ENCODE measurements at regions not wholly inside any gene's neighbourhood (a gene's known extent, or its start where the extent isn't known, plus 50 kb on each side); places are given as distances from the start of the nearest gene placed in this dataset.

DNA sequence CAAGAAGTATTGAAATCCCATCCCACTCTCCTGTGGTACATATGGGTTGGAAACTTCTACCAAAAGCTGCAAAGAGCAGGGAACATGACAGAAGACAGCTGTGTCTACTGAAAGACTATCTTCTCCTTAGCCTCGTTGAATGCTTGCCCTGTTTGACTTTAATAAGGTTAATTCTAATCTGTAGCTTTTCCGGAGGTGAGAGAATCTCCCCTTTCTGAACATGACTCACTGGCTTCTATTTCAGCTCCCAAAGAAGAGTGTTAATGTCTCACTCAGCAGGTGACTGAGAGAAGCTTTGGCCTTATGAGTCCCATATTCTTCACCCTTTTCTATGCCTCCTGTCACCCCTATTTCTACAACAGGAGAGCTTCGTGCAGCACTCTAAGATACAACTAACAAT is 88.3 kb downstream of the HHIPL2 start:
- Histone ChIP-seq H2BK20ac (ENCODE audit: low read depth, low read length, poor library complexity, severe bottlenecking) (no peak overlapping the region), H3K23me2 (ENCODE audit: insufficient read length, low read depth, low read length, poor library complexity, severe bottlenecking) (no peaks in the 10 kb centered on the region), H3K4me2 (ENCODE audit: insufficient read depth, insufficient read length, low read length) (no peak overlapping the region), H3K79me2 (ENCODE audit: insufficient read depth, low read length) (no peaks in the 10 kb centered on the region), H4K5ac (ENCODE audit: insufficient read length, low read depth, low read length) (no peak overlapping the region), H2BK120ac (ENCODE audit: low read depth, low read length, poor library complexity, severe bottlenecking) (no peak overlapping the region), H2BK5ac (ENCODE audit: insufficient read length, low read length) (no peak overlapping the region), H3K4ac (ENCODE audit: low read depth, low read length) (no peak overlapping the region), H2AFZ (ENCODE audit: low read length) (no peak overlapping the region), H3K27ac (ENCODE audit: insufficient read length, low read depth, low read length) (no peak overlapping the region), H2BK15ac (ENCODE audit: low read depth, low read length) (no peak overlapping the region), H4K8ac (replicated peaks; ENCODE audit: insufficient read length, low read depth, low read length) (no peak overlapping the region), H3K14ac (ENCODE audit: insufficient read depth, low read length) (no peak overlapping the region), H2AK5ac (ENCODE audit: insufficient read length, low read length) (no peak overlapping the region), H3T11ph (ENCODE audit: low read length) (no peak overlapping the region), H3K27me3 (ENCODE audit: insufficient read depth, low read length) (no peaks in the 10 kb centered on the region), H3K18ac (ENCODE audit: insufficient read length, low read depth, low read length) (no peak overlapping the region), H3K23ac (ENCODE audit: insufficient read length, low read depth, low read length) (no peak overlapping the region), H4K20me1 (ENCODE audit: control insufficient read depth, insufficient read depth, insufficient read length) (no peaks in the 10 kb centered on the region), H3K4me1 (ENCODE audit: insufficient read depth, low read length) (no peaks in the 10 kb centered on the region; the same call in 1 of the 2 replicates), H3K56ac (ENCODE audit: insufficient read length, low read depth, low read length) (no peak overlapping the region), H4K91ac (ENCODE audit: insufficient read length, low read depth, low read length) (no peak overlapping the region), H3K9me3 (ENCODE audit: control insufficient read depth, low read depth, low read length) (no peaks in the 10 kb centered on the region), H2BK12ac (ENCODE audit: insufficient read length, low read depth, low read length) (no peak overlapping the region), H3K9ac (ENCODE audit: extremely low read depth, insufficient read length, low read length) (no peak overlapping the region), H3K79me1 (ENCODE audit: insufficient read depth, low read depth, low read length, poor library complexity, severe bottlenecking) (no peaks in the 10 kb centered on the region)
- no peak for DNase-seq
- TF ChIP-seq, protein P1, sequence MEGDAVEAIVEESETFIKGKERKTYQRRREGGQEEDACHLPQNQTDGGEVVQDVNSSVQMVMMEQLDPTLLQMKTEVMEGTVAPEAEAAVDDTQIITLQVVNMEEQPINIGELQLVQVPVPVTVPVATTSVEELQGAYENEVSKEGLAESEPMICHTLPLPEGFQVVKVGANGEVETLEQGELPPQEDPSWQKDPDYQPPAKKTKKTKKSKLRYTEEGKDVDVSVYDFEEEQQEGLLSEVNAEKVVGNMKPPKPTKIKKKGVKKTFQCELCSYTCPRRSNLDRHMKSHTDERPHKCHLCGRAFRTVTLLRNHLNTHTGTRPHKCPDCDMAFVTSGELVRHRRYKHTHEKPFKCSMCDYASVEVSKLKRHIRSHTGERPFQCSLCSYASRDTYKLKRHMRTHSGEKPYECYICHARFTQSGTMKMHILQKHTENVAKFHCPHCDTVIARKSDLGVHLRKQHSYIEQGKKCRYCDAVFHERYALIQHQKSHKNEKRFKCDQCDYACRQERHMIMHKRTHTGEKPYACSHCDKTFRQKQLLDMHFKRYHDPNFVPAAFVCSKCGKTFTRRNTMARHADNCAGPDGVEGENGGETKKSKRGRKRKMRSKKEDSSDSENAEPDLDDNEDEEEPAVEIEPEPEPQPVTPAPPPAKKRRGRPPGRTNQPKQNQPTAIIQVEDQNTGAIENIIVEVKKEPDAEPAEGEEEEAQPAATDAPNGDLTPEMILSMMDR (conservative IDR thresholded peaks at IDR 0.05): no peak
- Mint-ChIP-seq H3K27ac (no peak overlapping the region), H3K36me3 (ENCODE audit: insufficient read depth in 1 of 3, low read depth in 3 of 3) (peaks cover 10 to 16% (median 15%) of the 10 kb centered on the region in 3 experiments), H3K9me3 (peaks cover 25 to 26% of the 10 kb centered on the region in 2 experiments), H3K4me1 (peaks cover 8 to 11% of the 10 kb centered on the region in 2 experiments; a peak in 3 of 4 replicates), H3K4me3 (no peak overlapping the region), H3K27me3 (ENCODE audit: low read depth) (peaks cover 4% of the 10 kb centered on the region)
- no CpG with 5 or more reads among the region's 3 CpGs for WGBS (ENCODE audit: extremely low coverage, insufficient read length, low lambda C conversion rate)
